ENCODE measurements at regions not wholly inside any gene's neighbourhood (a gene's known extent, or its start where the extent isn't known, plus 50 kb on each side); places are given as distances from the start of the nearest gene placed in this dataset.

DNA sequence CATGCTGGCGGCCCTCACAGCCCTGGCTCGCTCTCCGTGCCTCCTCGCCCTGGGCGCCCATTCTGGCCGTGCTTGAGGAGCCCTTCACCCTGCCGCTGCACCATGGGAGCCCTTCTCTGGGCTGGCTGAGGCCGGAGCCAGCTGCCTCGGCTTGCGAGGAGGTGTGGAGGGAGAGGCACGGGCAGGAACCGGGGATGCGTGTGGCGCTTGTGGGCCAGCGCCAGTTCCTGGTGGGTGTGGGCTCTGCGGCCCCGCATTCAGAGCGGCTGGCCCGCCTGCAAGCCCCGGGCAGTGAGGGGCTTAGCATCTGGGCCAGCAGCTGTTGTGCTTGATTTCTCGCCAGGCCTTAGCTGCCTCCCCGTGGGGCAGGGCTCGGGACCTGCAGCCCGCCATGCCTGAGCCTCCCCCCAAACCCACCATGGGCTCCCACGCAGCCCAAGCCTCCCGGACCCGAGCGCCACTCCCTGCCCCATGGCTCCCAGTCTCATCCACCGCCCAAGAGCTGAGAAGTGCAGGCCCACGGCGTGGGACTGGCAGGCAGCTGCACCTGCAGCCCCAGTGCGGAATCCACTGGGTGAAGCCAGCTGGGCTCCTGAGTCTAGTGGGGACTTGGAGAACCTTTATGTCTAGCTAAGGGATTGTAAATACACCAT lies 163.4 kb upstream of the LRRC4C start:
- Histone ChIP-seq H3K36me3 (no peaks in the 10 kb centered on the region), H3K4me1 (no peaks in the 10 kb centered on the region), H3K9me3 (no peaks in the 10 kb centered on the region), H3K27me3 (no peaks in the 10 kb centered on the region), H3K4me3 (no peak overlapping the region), H3K27ac (no peak overlapping the region)
- intact Hi-C loops (cut with DNase I; ENCODE audit: low total_unique reads), result no loop called here
- no peak for DNase-seq
- TF ChIP-seq CTCF (IDR thresholded peaks at IDR 0.05), result no peak
- no peak for TF ChIP-seq POLR2A (IDR thresholded peaks at IDR 0.05)

DNA sequence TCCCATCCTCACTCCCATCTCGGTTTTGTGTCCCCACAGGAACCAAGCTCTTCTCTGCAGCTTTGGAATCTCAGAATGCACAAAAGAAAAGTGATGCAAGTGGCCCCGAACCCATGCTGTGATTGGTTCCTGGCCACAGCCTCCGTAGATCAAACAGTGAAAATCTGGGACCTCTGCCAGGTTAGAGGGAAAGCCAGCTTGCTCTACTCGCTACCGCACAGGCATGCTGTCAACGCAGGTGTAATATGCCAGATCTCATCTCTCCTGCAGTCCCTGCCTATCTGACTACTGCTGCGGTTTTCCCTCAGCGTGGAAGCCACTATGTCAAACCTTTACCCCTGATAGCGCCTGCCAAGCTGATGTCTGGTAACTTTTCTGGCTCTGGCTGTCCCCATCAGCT lies 200.5 kb upstream of the LRRC4C start:
- no peaks in the 10 kb centered on the region for H3K36me3 ChIP-seq
- no peak for DNase-seq
- TF ChIP-seq POLR2A (IDR thresholded peaks at IDR 0.05), result no peak
- no peak for TF ChIP-seq CTCF (IDR thresholded peaks at IDR 0.05)
- H3K27me3 ChIP-seq, result no peaks in the 10 kb centered on the region
- no peak overlapping the region for H3K27ac ChIP-seq
- intact Hi-C loops (cut with DNase I; ENCODE audit: low total_unique reads), result no loop called here
- no peak overlapping the region for H3K4me3 ChIP-seq
- no peaks in the 10 kb centered on the region for H3K4me1 ChIP-seq
- no peaks in the 10 kb centered on the region for H3K9me3 ChIP-seq

DNA sequence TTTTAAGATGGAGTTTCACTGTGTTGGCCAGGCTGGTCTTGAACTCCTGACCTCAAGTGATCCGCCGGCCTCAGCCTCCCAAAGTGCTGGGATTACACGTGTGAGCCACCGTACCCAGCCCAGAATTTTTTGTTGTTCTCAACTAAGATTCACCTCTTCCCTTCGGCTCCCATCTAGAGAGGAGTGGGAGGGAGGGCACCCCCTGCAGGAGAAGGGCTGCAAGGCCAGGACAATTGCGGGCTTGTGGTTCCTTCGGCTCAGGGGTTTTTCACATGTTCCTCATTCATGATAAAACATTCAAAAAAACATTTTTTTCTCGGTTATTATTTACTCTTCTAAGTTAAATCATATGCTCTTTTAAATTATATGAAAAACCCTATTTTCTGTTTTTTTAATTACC lies 201.1 kb upstream of the LRRC4C start:
- Histone ChIP-seq H3K4me1 (no peaks in the 10 kb centered on the region), H3K36me3 (no peaks in the 10 kb centered on the region), H3K4me3 (no peak overlapping the region), H3K27ac (no peak overlapping the region), H3K9me3 (no peaks in the 10 kb centered on the region), H3K27me3 (no peaks in the 10 kb centered on the region)
- DNase-seq, result no peak
- TF ChIP-seq CTCF (IDR thresholded peaks at IDR 0.05), result no peak
- no peak for TF ChIP-seq POLR2A (IDR thresholded peaks at IDR 0.05)
- intact Hi-C loops (cut with DNase I; ENCODE audit: low total_unique reads), result no loop called here

- H3K9me3 ChIP-seq, result no peaks in the 10 kb centered on the region
- no peak overlapping the region for H3K4me3 ChIP-seq
- intact Hi-C loops (cut with DNase I; ENCODE audit: low total_unique reads), result no loop called here
- no peaks in the 10 kb centered on the region for H3K4me1 ChIP-seq
- no peak for DNase-seq
- H3K36me3 ChIP-seq, result no peaks in the 10 kb centered on the region
- TF ChIP-seq POLR2A (IDR thresholded peaks at IDR 0.05) (no peak), CTCF (IDR thresholded peaks at IDR 0.05) (no peak)
- H3K27ac ChIP-seq, result no peak overlapping the region
- no peaks in the 10 kb centered on the region for H3K27me3 ChIP-seq
These were observed 206.2 kb upstream of the LRRC4C start for GRCh38 chr11:41665441-41666360.

- H3K9me3 ChIP-seq, result no peaks in the 10 kb centered on the region
- DNase-seq, result no peak
- TF ChIP-seq POLR2A (IDR thresholded peaks at IDR 0.05) (no peak), CTCF (IDR thresholded peaks at IDR 0.05) (no peak)
- no peak overlapping the region for H3K27ac ChIP-seq
- no peaks in the 10 kb centered on the region for H3K36me3 ChIP-seq
- H3K4me3 ChIP-seq, result no peak overlapping the region
- no peaks in the 10 kb centered on the region for H3K27me3 ChIP-seq
- intact Hi-C loops (cut with DNase I; ENCODE audit: low total_unique reads), result no loop called here
- H3K4me1 ChIP-seq, result no peaks in the 10 kb centered on the region
These were observed 207.7 kb upstream of the LRRC4C start for GRCh38 chr11:41666951-41667653.

Data from uterus (tissue), 3 donors.